HG03558 (cell line): ENCODE measurements at regions not wholly inside any gene's neighbourhood (a gene's known extent, or its start where the extent isn't known, plus 50 kb on each side); places are given as distances from the start of the nearest gene placed in this dataset.

Source experiments
- ATAC-seq: cut with Tn5 transposase; IDR thresholded peaks from one replicate; pipeline ENCODE4 v1.9.1; 2021; ENCODE audit warnings: moderate number of reproducible peaks; ENCODE audit not compliant: unreplicated experiment; ENCODE audit errors: extremely low read depth

DNA sequence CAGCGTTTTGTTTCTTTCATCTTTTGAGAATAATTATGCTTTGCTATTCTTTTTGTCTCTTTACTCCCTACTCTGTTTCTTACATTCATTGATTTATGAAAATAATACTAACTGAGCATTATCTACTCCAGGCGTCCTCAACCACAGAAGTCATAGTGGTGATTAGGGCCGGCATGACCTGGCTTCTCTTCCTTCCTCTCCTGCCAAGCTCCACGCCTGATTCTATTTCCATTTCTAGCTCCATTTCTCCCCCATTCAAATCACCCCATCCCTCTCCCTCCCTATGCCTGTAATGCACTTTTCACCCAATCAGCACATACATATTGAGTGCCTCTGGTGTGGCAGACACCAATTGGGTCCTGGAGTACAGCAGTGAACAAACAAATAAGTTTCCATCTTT lies 183.2 kb upstream of the GPR12 start:
- ATAC-seq: no peak

DNA sequence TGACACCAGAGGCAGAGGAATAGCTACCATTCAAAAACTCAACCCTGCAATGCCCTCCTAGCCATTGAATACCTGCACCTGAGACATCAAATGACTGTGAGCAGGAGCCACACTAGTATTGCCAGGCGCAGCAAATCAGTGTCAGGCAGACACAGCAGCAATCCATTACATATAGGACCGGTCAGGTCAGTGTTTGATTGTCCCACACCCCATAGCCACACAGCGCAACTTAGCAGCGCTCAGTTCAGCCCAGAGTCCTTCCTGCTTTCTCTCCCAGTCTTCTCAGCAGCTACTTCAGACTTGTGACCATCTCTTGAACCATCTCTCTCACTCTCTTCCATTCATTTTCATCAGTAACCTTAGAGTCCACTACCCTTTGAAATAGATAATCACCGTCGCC lies 181.6 kb upstream of the GPR12 start:
- no peak for ATAC-seq

DNA sequence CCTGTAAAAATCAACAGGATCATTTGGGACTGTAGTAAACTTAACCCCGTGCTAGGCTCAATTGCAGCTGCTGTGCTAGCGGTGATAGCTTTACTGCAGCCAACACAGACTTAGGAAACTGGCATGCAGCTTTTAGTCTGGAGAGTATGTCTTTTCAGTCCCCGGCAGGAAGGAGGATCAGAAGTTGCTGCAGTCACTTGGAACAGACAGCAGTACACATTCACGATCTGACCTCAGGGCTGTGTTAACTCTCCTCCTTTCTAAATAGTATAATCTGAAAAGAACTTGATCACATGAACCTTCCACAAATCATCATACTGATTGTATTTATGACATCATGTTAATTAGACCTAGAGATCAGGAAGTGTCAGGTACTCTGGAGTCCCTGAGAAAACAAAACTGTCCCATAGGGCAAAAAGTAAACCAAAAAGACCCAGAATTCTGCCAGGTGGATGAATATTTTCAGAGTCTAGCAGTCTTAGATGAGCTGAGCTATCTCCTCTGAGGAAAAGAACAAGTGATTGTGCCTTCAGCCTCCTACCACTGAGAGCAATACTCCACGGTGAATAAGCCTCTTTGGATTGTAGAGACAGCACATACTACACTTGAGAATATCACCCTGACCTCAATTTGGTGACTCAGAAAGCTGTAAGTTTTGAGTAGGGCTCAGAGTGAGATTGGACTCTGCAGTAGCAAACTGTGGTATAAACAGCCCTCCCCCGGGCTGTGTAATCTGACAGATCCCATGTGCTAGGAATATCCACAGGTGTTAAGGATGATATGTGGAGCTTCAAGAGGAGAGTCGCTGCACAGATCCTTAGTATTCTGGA lies 181.0 kb upstream of the GPR12 start:
- no peak for ATAC-seq

DNA sequence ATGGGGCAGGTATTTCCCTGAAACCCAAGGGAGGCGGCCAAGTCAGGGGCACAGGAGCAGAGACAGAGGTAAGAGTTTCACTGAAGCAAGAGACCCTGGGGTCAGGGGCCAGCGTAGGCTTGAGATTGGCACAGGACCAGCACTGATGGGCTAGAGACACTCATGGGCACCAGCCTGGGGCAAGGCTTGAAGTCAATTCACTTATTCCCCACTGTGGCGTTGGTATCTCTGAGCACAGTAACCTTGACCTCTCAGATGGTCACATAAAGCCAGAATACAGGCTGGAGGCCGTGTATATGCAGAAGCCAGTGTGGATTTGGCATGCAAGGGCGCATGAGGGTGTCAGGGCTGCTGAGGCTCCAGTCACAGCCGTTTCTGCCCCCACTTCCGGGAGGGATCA lies 173.5 kb upstream of the GPR12 start:
- ATAC-seq: no peak

DNA sequence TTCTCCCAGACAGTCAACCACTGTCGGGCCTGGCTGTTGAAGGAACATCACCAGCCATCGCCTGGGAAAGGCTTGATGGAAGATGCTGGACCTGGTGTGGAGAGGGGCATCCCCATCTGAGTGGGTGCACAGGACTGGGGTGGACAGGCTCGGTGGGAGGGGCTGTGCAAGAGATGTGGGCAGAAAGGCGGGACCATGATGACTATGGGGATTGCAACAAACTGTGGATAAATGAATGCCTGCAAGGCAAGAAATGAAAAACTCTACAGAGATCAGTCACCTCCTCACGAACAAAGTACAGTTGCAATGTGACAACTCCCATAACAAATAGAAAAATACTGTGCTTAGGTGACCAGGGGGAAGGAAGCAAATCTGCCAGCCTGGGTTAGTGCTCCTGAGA lies 171.9 kb upstream of the GPR12 start:
- ATAC-seq: no peak

DNA sequence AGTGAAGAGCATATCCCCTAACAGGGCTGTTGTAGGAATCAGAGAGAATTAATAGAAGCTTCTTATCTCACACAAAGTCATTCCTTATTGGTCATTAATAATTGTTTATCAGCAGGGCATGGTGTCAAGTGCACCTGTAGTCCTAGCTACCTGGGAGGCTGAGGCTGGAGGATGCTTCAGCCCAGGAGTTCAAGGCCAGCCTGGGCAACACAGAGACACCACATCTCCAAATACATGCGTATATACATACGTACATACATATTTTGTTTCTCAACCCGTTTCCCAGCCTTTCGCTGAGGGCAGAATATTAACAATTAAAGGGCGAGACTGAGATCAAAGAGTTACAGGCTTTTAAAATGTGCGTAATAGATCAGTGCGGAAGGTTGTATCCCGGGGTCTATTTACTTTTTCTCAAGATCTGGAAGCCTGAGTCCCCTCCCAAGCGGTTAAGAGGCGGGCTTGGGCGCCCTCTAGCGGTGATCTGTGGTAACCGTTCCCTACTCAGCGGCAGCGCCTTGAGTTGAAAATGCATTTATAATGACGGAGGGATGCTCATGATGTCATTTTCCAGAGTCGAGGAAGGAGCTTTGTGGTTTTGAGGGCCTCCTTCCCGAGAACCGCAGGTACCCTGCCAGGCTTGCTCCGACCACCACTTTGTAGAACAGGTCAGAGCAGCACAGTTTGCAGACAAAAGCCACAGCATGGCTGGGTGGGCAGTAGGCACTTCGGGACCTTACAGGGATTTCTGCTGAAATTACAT lies 169.6 kb upstream of the GPR12 start:
- ATAC-seq: no peak

DNA sequence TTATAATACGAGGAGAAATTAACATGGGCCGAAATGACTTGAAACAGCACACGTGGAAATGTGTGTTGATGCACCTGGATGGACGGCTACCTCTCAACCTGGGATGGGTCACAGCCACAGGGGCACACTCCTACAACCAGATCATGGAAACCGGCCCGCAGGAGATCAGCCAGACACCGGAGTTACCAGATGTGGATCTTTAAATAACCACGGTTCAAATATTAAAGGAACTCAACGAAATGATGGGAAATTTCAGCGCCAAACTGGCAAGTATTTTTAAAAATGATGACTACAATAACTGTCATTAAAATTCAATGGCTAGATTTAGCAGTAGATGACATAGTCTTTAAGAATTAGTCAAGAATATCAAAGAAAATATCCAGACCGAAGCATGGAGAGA lies 166.9 kb upstream of the GPR12 start:
- ATAC-seq: no peak

DNA sequence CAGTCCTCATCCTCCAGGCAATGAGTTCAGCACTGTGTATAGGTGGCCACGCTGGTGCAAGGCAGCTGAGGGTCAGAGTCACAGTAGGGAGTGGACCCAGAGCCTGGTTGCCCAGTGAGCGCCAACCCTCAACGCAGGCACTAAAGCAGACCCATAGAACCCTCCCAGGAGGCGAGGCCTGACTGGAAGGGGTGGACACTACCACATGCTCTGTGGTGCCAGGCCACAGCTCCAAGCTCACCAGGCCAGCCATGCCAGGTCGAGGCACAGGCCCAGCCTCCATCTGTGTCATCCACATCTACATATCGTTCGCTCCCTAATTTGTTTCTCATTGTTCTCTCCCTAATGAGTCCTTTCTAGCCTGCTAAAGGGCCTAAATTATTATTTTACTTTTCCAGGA lies 165.8 kb upstream of the GPR12 start:
- ATAC-seq: no peak

DNA sequence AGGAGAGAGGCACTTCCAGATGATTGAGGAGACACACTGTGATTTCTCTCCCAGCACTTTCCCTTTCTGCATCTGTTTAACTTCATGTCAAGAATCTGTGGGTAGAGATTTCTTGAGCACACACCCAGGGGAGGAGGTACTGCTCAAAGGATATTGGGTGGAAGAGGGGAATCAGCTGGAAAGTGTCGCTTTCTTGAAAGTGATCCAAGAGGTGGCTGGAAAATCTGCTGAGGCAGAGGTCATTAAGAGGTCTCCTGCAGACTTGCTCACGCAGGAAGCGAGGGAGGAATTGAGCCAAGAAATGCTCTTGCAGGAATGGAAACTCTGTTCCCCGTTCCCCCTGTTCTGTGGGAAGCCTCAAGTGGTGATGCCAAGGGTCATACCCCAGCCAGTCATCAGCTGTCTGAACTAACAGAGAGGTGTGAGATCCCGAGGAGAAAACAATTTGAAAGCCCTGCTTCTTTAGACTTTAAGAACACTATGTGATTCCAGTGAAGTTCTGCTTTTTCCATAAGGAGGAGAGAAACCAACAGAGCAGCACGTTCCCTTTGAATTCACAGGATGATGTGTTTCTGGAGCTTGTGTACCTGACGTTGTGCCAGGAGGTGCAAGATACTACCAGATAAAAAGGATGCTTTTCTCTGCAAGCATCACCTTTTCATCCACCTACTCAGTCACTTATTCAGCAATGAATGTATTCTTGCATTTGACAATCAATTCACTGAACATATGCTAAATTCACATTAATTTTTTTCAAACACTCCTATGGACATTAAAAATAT lies 163.4 kb upstream of the GPR12 start:
- no peak for ATAC-seq

DNA sequence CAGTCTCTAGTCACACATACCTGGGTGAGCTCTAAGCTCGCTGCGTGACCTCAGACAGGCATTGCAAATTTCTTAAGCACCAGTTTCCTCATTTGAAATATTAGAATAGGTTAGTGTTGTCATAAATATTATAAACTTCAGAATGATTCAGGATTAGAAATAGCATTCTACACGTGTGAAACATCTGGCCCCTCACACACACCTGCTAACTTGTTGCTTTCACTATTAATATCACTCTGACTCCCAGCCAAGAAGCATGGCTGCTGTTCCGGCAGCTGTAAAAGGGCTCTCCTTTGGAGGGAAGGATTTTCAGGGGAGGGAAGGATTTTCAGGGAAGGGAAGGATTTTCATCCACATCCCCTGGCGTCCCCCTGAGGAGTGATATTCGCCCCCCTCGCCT lies 161.3 kb upstream of the GPR12 start:
- no peak for ATAC-seq

DNA sequence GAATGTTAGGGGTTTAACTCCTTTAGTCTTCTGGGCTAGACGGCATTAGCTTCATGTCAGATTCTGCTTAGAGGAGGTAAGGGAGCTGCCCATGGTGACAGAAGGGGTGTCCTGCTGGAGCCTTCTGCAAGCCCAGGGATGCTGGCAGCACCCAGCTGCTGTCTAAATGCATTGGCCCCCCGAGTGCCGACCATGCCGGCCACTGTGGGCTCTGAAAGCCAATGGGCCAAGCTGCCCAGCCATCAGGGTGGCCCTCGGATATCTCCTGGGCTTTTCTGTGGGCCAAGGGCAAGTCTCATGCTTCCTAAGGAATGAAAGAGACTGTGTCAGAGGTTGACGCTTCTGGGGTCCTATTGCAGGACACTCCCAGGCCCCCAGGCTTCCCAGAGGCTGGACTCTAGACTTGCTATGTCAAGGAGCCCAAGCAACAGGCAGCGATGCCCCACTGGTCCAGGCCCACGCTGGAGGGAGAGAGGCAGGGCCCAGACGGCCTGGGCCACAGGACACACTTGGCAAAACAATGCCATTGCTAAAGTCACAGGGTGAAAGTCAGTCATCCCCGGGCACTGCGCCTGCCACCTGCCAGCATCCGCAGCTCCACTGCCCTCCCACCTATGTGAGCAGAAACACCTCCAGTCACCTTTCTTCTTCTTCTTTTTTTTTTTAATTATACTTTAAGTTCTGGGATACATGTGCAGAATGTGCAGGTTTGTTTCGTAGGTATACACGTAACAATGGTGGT lies 160.2 kb upstream of the GPR12 start:
- no peak for ATAC-seq

DNA sequence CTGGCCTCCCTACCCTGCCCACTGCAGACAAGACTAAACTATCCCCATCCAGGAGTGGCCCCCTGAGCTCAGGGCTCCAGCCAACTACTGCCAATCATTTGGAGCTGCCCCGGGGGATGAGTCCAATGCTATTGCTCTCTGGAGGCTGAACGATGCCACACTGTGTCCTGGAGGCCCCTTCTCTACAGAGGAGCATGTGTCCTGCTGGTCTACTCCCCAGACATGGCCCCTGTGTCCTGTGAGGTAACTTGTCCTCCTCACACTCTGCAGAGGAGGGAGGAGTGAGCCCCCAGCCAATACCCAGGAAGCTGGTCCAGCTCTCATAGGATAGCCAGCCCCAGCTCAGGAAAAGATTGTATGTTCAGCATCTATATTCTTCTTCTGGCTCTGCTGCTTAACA lies 159.1 kb upstream of the GPR12 start:
- no peak for ATAC-seq

DNA sequence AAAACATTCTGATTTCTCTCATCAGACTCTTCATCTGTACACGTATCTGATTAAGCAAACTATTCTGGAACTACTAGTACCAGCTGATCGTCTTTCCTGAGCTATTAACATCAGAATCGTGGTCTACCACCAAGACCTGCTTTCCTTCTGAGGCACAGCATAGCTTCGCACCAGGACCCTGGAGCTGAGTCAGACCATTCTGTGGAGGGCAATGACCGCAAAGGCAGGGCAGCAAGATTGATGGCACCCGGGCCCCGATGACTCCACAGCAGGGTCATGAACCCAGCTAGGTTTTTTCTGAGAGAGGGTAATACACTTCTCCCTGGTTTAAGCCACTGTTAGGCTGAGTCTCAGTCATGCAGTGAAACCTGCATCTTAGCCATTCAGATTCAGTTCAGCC lies 158.7 kb upstream of the GPR12 start:
- ATAC-seq: no peak

DNA sequence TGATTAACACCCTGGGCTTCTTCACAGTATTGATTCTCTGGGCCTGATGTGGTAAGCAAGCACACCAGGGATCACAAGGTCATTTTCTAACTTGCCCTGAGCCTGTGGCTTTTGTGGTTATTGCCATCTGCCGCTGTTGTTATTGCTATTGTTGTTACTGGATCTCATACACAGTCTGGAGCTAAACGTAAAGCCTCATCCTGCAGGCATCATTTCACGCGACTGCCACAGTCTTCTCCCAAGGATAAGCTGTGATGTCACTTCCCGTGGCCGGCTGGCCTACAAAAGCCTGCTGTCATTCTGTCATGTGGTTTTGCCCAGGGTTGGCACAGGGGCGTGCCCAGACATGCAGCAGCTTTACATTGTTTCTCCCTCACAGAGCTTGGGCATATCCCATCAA lies 154.0 kb upstream of the GPR12 start:
- no peak for ATAC-seq

DNA sequence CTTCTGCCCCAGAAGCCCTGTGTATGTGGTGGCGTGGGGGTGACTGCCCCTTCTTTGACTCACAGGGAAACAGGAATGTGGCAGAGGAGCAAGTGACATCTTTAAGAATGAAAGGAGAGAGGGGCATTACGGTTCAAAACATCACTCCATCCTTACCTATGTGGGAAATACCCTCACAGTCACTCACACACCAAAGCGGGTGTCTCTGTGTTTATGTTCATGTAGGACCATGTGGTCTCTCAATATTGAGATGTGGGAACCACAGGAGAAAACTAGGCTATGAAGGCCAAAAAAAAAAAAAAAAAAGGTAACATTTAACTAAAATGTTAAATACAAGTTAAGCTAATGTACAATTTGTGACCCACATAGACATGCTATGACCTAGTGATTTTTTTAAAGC lies 153.6 kb upstream of the GPR12 start:
- ATAC-seq: no peak

DNA sequence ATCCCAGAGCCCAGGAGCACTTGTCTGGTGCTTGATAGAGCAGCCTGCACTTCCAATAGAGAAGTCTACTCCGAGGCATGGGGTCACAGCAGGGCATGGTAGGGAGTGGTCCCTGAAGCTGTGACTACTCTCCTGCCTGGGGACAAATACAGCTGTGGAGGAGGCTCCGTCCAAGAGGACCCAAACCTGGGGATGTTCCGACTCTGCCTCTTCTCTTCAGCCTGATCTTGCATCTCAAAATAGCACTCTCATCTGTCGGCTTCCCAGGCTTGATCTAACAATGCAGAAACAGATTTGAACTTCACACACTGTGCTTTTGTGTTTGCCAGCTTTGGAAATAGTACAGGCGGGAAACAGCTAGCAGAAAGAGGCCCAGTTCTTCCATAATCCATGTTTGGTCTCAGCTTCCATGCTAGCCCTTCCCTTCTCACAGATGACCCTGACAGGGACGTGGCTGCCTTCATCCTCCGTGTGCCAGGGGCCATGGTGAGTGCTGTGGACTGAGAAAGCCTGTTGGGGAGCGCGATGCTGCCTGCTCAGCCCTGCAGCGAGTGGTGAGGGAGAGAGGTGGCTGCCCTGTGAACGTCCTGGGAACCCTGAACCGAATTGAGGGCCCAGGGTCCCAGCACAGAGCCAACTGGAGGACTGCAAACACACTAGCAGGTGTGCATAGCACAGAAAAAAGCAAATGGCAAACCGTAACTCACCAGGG lies 150.3 kb upstream of the GPR12 start:
- no peak for ATAC-seq

DNA sequence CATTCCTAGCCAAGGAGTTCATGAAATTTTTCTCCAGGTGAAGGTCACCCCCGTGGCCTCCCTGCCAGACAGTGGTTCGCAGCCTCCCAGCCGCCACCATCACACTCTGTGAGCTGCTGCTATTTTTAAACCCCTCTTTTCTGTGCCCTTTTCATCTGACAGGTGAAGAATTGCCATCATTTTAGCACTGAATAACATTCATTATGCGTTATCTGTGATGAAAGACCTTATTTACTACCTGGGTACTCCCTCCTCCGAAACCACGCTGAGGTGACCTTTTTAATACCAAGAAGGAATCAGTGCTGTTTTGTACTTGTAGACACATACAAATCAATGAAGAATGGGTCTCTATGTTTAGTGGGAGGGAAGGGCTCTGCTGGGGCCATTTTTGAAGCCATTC lies 148.9 kb upstream of the GPR12 start:
- ATAC-seq: no peak

DNA sequence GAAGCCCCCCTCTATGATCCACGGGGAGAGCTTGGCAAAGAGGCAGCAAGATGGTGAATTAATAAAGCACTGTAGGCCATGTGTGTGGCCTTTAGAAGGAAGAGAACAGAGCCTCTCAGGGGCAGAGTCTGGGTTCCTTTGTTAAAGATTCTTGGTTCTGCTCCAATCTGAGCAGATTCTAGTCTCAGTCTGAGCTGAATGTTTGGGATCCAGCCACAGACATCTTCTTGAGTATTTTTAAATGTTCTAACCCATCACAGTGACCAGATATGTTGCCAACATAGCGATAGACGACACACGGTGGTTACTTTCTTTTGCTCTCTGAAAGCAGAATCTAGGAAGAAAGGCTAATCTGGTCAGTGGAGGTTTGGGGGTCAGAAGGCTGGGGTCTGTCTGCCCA lies 147.5 kb upstream of the GPR12 start:
- ATAC-seq: no peak

DNA sequence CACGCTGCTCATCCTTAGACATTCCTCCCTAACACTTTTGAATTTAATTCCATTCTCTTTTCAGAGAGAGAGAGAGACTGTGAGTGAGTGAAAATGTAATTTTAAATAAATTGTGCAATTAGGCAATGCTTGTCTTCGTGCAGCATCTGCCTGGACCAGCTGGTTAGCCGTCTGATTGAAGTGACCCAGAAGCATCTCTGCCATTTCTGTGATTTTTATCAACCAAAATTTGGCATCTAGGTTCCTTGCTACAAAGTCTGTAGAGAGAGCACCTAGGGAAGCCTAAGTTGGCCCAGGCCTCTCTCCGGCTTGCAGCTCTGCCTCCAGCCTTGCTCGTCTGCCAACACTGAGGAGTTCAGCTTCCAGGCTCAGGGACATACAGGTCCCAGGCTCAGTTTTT lies 138.6 kb upstream of the GPR12 start:
- no peak for ATAC-seq
